ENCODE measurements at regions not wholly inside any gene's neighbourhood (a gene's known extent, or its start where the extent isn't known, plus 50 kb on each side); places are given as distances from the start of the nearest gene placed in this dataset.

DNA sequence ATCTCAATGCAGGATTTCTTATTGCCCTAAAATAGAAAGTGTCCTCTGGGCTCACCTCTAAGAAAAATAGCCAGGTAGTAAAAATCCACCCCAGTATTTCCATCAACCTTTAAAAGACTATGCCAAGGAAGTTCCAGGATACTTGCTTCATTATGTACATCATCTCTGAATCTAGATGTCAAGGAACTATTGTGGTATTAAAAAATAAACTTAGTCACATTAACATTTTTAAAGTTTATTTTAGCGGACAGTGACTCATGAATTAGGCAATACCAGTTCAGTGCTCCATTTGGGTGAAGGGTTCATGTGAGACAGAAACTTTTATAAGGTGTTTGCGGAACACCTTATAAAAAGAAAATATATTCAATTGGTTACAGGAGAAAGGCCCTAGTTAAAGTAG is 209.2 kb downstream of the ADAM29 start:
- no peak for TF ChIP-seq POLR2A (IDR thresholded peaks at IDR 0.05)
- TF ChIP-seq, protein P1, sequence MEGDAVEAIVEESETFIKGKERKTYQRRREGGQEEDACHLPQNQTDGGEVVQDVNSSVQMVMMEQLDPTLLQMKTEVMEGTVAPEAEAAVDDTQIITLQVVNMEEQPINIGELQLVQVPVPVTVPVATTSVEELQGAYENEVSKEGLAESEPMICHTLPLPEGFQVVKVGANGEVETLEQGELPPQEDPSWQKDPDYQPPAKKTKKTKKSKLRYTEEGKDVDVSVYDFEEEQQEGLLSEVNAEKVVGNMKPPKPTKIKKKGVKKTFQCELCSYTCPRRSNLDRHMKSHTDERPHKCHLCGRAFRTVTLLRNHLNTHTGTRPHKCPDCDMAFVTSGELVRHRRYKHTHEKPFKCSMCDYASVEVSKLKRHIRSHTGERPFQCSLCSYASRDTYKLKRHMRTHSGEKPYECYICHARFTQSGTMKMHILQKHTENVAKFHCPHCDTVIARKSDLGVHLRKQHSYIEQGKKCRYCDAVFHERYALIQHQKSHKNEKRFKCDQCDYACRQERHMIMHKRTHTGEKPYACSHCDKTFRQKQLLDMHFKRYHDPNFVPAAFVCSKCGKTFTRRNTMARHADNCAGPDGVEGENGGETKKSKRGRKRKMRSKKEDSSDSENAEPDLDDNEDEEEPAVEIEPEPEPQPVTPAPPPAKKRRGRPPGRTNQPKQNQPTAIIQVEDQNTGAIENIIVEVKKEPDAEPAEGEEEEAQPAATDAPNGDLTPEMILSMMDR (IDR thresholded peaks at IDR 0.05 in 4 of 5, conservative IDR thresholded peaks at IDR 0.05 in 1 of 5), result no peak

All from gastrocnemius medialis (tissue), 4 donors.